H1 (cell line): ENCODE measurements at regions not wholly inside any gene's neighbourhood (a gene's known extent, or its start where the extent isn't known, plus 50 kb on each side); places are given as distances from the start of the nearest gene placed in this dataset.

ENCODE experiments used
- NRF1 ChIP-seq: IDR thresholded peaks from 2 replicates; pipeline ENCODE4 v1.6.1; 2011; ENCODE audit warnings: mild to moderate bottlenecking, low read depth, low read length, improper control_type of control experiment
- YY1 ChIP-seq: IDR thresholded peaks from 2 replicates; pipeline ENCODE4 v1.6.1; 2011; ENCODE audit warnings: low read depth, mild to moderate bottlenecking, low read length

GRCh38 chr9:82109626-82110025 is 121.1 kb downstream of the SPATA31D1 start (continued):
- no peak for TF ChIP-seq NRF1
- no peak for TF ChIP-seq YY1
